ENCODE measurements at regions not wholly inside any gene's neighbourhood (a gene's known extent, or its start where the extent isn't known, plus 50 kb on each side); places are given as distances from the start of the nearest gene placed in this dataset.
"Not testable (repeated sequence)": the region's sequence is repeated elsewhere in the genome, so short reads cannot be mapped to it uniquely, and the experiment has no call there.

- no peak for DNase-seq
Observed at GRCh38 chr16:60763869-60764268, 1272.4 kb downstream of the CDH8 start.

- DNase-seq: no peak
Observed at GRCh38 chr16:60755907-60756306, 1280.3 kb downstream of the CDH8 start.

DNA sequence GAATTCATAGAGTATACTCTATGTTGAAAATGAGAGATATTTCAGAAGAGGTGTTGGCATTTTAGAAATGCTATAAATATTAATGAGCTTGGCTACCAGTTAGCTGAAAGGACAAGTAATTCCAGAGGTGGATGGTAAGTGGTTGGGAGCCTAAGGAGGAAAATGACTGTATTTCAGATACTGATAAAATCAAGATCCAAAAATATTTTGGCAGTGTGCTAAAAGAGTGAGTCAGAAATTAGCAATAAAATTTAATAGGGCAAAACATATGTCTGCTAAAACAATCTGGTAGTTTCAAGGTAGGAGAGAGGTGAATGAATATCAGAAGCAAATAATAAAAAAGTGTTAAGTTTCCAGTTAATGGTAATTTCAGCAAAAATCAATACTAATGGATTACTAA, 1287.9 kb downstream of the CDH8 start:
- DNase-seq: no peak

DNA sequence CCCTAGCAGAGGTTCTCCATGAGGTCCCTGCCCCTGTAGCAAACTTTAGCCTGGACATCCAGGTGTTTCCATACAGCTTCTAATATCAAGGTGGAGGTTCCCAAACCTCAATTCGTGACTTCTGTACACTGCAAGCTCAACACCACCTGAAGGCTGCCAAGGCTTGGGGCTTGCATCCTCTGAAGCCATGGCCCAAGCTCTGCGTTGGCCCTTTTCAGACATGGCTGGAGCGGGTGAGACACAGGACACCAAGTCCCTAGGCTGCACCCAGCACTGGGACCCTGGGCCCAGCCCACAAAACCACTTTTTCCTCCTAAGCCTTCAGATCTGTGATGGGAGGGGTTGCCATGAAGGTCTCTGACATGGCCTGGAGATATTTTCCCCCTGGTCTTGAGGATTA, 1292.0 kb downstream of the CDH8 start:
- no peak for DNase-seq

- DNase-seq: no peak
Observed at GRCh38 chr16:60741810-60742209, 1294.4 kb downstream of the CDH8 start.

DNA sequence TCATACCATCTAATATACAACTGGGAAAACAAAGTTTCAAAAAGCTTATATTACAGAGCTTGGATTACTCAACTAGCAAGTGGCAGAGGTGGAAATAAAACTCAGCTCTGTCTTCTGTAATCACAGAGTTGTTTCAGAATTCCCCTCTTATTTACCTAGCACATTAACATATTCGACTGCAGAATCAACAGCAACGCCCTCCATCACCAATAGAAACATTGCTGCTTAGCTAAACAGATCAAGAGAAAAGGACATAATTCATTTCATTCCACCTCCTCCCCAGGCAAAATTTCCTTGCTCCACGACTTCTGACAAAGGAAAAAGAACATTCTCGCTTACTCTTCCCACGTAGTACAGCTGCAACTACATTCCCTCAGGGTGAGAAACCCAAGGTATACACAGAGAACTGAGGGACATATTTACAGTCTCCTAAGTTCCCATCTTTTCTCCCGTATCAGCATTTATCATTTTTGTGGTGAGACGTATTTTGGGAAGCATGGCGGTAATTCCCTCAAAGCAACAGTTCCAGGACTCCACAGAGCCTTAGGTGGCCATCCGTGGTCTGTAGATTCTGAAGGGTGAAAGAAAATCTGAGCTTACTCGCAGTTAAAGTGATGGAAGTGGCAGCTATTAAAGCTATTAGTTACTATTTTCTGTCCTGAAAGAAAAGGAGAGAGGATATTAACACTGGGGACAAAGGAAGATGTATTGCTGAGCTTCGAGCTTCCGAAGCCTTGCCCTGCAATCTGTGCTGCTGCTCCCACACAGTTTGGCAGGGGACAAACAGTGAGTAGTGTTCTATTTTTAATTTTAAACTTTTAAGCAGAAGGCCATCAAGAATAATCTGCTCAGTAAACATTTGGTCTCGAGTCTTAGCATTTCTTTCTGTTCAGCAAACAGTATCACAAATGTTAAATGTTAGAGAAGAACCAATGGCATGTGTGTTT, 1296.2 kb downstream of the CDH8 start:
- no peak for DNase-seq

- no peak for DNase-seq
Observed at GRCh38 chr16:60731329-60732050, 1304.7 kb downstream of the CDH8 start.

- no peak for DNase-seq
Observed at GRCh38 chr16:60729051-60729450, 1307.2 kb downstream of the CDH8 start.

DNA sequence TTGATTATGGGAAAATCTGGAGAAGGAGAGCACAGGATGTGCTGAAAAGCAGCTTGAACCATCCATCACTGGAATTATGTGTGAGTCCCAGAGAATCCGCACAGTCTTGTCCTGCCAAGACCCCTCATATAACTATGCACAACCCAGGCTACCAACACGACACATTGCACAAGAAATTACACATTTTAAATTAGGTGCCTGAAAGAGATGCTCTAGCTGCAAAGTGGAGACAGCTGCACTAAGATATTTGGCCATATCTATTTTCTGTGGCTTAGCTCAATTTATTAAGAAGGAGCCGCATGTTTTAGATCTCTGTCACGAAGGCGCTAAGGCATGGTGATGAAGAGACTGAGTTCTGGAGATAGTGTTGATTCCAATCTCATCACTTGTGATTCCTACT, 1308.4 kb downstream of the CDH8 start:
- no peak for DNase-seq

DNA sequence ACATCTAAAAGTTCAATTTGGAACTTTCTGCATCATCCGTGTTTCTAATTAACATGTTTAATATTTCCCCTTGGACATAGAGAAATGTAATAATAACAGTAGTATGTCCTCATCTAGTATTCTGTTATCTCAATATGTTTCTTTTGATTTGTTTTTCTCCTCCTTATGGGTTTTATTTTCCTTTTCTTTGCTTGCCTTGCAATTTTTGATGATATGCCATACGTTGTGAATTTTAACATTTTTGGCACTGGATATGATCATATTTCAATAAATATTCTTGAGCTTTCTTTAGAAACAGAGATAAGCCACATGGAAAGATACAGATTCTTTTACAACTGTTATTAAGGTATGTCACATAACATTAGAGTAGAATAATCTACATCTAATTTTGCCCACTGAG, 1316.2 kb downstream of the CDH8 start:
- no peak for DNase-seq

DNA sequence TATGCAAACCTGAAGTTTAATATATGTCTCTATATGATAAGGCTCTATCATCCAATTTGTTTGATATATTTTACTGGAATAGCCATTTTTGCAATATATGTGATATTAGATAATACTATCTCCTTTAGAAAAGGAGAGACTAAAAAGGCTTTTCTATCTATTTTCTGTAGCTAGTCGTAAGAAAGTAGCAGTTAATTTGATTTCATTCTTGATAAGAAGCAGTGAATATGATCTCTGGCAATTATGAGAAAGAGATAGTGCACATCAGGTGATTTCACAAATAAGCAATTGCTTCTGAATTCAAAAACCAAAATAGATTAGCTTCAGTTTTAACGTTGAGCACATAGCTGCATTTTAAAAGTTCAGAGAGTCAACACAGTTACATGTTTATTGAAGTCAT, 1318.4 kb downstream of the CDH8 start:
- no peak for DNase-seq

GRCh38 chr16:60712144-60712543, 1324.1 kb downstream of the CDH8 start:
- DNase-seq: no peak

GRCh38 chr16:60704726-60705125, 1331.5 kb downstream of the CDH8 start:
- DNase-seq: no peak

- DNase-seq: no peak
Observed at GRCh38 chr16:60703096-60703495, 1333.1 kb downstream of the CDH8 start.

DNA sequence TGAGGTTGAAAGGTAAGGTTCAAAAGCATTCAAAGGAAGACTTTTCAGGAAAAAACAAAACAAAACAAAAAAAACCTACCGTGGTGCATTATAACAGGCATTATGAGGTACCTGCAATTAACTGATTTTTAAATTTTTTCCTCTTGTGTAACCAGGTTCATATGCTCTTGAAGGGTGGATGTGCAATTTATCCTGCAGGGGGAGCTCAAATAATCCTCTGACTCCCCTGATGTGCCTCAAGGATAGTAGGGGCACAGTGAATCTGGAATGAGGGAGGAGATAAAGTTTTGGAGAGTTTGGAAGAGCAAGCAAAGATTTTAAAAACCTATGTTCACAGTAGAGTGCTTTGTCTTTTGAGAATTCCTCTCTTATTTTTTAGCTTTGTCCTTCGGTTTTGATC, 1349.4 kb downstream of the CDH8 start:
- no peak for DNase-seq

DNA sequence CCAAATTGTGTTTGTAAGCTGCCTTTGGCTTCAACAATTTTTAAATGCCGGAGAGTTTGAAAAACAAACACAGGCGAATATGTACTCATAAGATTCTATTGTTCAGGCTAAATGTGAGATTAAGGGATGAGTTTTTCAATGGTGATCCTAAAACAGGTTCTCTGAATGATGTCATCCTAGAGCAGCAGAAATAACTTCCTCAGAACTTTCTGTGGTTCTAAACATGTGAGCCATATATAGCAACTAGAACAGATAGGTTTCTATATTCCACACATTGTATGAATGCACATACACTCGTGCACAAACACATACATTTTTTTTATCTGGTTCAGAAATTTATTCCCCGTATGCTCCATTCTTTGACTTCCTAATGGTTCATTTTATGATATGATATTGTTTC, 1352.2 kb downstream of the CDH8 start:
- DNase-seq: no peak

GRCh38 chr16:60682219-60682618, 1354.0 kb downstream of the CDH8 start:
- no peak for DNase-seq

DNA sequence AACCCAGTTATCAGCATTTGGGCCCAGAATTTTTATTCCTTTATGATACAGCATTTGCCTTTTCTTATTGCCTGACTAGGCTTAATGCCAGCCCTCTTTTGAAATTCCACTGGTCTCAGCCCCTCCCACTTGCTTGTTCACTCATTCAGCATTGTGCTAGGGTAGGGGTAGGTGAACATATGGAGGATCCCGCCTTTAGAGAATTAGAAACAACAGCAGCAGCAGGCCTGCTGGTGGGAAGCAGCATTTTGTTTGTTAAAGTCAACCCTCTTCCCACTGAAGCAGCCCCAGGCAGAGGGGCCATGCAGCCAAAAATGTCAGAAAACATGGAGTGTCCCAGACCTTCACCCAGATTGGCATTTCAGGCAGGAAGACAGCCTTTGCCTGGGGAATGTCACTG, 1355.2 kb downstream of the CDH8 start:
- no peak for DNase-seq

DNA sequence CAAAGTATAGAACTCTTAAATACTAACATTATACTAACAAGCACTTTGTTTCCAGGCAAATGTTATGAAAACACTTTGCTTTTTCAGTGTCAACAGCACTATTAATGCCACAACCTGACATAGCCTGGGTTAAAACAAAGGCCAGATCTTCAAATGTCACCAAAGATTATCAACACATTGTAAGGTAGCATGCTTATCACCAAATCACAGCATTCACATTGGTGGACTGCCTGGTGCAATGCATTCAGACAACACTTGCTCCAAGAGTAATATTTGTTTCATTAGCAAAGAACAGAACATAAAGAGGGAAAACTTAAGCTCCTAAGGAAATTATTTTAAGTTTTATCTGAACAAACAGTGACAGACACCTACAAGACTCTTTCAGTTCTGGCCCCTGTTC, 1361.2 kb downstream of the CDH8 start:
- DNase-seq: no peak

DNA sequence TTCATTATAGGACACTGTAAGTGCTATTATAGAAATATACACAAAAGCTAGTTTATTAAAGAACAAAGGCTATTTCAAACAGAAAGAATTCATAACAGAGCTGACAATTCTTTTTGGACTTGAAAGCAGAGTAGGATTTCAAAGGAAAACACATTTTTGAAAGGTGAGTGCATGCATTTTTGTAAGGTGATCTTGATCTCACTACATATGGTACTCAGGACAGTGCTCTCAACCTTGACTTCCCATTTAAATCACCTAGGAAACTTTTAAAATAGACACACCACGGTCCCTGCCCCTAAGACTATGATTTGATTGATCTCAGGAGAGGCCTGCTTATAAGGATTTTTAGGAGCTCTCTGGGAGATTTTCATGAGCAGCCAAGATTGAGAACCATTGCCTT, 1362.0 kb downstream of the CDH8 start:
- no peak for DNase-seq

DNA sequence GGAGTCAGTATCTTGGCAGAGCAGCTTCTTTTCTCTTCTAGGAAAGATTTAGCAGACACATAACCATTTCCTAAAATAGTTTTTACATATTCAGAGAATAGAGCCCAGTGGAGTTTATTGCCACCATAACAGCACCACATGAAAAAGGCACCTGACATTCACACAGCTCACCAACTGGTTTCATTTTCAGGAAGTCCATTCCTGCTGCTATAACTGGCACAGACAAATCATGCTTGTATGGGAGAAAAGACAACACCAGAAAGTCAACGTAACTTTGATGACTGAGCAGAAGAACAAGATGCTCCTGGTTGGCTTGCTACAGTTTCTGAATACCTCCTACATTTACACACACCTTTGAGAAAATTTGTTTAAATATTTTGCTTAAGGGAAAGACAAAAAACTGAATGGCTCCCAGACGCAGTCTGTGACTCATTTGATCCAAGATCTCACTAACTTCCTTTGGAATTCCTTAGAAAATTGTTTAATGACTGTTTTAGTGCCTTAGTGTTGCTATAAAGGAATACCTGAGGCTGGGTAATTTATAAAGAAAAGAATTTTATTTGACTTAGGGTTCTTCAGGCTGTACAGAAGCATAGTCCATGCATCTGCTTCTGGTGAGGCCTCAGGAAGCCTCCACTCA, 1380.6 kb downstream of the CDH8 start:
- DNase-seq: no peak

GRCh38 chr16:60651346-60651745, 1384.9 kb downstream of the CDH8 start:
- no peak for DNase-seq

- DNase-seq: no peak
Observed at GRCh38 chr16:60648290-60648689, 1387.9 kb downstream of the CDH8 start.

DNA sequence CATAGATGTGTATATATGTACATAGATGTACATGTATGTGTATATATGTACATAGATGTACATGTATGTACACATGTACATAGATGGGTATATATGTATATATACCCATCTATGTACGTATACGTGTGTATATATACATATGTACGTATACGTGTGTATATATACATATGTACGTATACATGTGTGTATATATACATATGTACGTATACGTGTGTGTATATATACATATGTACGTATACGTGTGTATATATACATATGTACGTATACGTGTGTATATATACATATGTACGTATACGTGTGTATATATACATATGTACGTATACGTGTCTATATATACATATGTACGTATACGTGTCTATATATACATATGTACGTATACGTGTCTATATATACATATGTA, 1388.8 kb downstream of the CDH8 start:
- not testable (repeated sequence) for DNase-seq

Data from NCI-H1105 treated with DMSO at 0.1 percent for 48 hours (cell line).